T-helper 1 cell treated with Interleukin-12 subunit alpha and Interleukin-12 subunit beta and Interleukin-4 antibody, amounts not matched to agents 30 μg/mL and 1 μg/mL, for 36 hours (primary cell): ENCODE measurements at regions not wholly inside any gene's neighbourhood (a gene's known extent, or its start where the extent isn't known, plus 50 kb on each side); places are given as distances from the start of the nearest gene placed in this dataset.
"Not testable (repeated sequence)": the region's sequence is repeated elsewhere in the genome, so short reads cannot be mapped to it uniquely, and the experiment has no call there.

Experiments used
- H3K27ac Mint-ChIP-seq: one replicate; pipeline ENCODE4 v1.8.0; 2021; ENCODE audit warnings: mild to moderate bottlenecking, mixed read lengths
- H3K27me3 Mint-ChIP-seq: one replicate; pipeline ENCODE4 v1.8.0; 2021; ENCODE audit warnings: low read depth, mixed read lengths
- H3K36me3 Mint-ChIP-seq: one replicate; pipeline ENCODE4 v1.8.0; 2021; ENCODE audit warnings: low read depth, mixed read lengths
- H3K4me1 Mint-ChIP-seq: one replicate; pipeline ENCODE4 v1.8.0; 2021; ENCODE audit warnings: low read depth, mixed read lengths
- H3K4me3 Mint-ChIP-seq: one replicate; pipeline ENCODE4 v1.8.0; 2021; ENCODE audit warnings: mild to moderate bottlenecking, moderate library complexity, mixed read lengths
- H3K9me3 Mint-ChIP-seq: one replicate; pipeline ENCODE4 v1.8.0; 2021; ENCODE audit warnings: mixed read lengths

DNA sequence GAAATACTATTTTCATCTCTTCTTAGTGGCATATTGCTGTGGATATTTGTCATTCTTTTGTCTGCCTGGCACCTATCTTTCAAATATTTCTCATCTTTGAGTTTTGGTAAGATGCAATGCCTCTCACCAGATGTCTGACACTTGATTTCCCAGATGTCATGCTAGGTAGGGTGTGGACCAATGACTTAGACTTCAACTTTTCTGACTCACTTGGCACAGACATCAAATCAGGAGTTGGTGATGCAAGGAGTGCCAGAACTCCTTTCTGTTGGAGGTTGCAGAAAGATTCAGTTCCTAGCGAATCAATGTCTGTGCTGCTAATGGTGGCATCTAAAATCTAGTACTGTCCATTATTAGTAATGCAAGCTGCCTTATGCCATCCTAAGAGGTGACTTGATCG lies 216.9 kb upstream of the FERD3L start:
- H3K4me1 Mint-ChIP-seq: no peaks in the 10 kb centered on the region
- no peak overlapping the region for H3K27ac Mint-ChIP-seq
- no peaks in the 10 kb centered on the region for H3K27me3 Mint-ChIP-seq
- no peak overlapping the region for H3K4me3 Mint-ChIP-seq
- H3K9me3 Mint-ChIP-seq: no peaks in the 10 kb centered on the region
- H3K36me3 Mint-ChIP-seq: no peaks in the 10 kb centered on the region

DNA sequence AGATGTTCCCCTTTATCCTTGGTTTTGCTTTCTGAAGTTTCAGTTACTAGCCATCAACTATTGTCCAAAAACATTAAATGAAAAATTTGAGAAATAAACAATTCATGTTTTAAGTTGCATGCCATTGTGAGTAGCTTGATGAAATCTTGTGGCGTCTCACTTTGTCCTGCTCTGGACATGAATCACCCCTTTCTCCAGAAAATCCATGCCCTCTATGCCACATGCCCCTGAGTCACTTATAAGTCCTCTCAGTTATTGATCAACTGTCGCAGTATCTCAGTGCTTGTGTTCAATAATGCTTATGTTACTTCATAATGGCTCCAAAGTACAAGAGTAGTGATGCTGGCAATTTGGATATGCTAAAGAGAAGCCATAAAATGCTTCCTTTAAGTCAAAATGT lies 208.0 kb upstream of the FERD3L start:
- Mint-ChIP-seq H3K4me1 (no peaks in the 10 kb centered on the region), H3K9me3 (no peaks in the 10 kb centered on the region), H3K4me3 (no peak overlapping the region), H3K27me3 (no peaks in the 10 kb centered on the region), H3K27ac (no peak overlapping the region), H3K36me3 (no peaks in the 10 kb centered on the region)

GRCh38 chr7:19352305-19352695 lies 207.1 kb upstream of the FERD3L start:
- Mint-ChIP-seq H3K4me3 (no peak overlapping the region), H3K9me3 (no peaks in the 10 kb centered on the region), H3K27me3 (no peaks in the 10 kb centered on the region), H3K36me3 (no peaks in the 10 kb centered on the region), H3K27ac (no peak overlapping the region), H3K4me1 (no peaks in the 10 kb centered on the region)

DNA sequence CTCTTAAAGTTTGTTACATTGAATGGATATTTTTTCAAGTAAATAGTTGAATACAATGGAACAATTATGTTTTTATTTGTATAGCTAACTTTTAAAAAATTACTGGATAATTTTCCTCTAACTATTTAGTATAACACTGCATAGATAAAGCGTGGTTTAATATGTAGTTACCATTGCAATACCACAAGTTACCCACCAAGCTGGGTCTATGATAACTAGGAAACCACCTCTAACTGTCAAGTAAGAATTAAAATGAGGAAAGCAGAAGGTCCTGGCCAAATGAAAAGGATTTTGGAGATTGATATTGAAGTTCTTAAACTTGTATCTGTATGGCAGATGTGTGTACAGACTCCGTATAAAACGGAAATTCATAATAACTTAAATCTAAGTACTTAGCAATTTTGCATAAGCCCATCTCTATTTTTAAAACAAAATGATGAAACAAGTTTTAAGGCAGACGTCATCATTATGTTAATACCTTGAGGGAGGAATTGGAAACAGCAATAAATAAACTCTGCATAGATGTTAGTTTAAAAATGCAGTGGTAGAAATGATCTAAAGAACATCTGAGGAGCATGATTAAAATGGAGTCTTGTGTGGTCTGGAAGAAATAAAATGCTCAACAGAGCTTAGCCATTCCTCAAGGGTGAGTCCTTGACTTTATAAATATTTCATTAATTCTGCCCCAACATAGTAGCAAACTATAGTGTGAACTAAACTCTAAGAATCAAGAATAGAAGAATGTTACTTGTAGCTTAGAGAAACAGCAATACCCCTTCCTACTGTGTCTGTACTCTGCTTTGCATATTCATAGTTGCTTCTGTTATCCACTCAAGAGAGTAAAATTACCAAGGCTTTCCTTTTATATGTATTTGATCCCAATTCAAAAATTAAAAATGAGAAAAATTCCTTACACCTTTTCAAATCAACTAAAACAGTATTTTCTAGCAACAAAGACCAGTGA lies 206.4 kb upstream of the FERD3L start:
- no peaks in the 10 kb centered on the region for H3K4me1 Mint-ChIP-seq
- no peaks in the 10 kb centered on the region for H3K36me3 Mint-ChIP-seq
- H3K27me3 Mint-ChIP-seq: no peaks in the 10 kb centered on the region
- no peak overlapping the region for H3K4me3 Mint-ChIP-seq
- no peaks in the 10 kb centered on the region for H3K9me3 Mint-ChIP-seq
- no peak overlapping the region for H3K27ac Mint-ChIP-seq

DNA sequence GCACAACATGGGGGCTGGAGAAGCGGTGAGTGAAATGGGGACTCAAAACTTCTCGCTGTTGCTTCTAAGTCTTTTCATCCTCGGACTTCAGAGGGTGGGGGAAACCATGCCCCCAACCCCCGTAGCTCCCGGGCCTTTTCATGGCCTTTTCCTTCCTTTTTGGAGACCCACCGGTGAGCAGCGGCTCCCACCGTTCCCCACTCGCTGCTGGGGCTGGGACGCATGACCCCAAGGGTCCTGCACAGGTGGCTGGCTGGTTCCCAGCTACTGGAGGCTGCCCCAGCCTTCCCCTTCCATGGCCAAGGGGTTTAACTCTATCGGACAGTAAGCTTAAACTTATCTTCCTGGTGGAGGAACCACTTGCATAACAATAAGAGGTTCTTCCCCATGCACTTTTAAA lies 194.3 kb upstream of the FERD3L start:
- Mint-ChIP-seq H3K36me3 (no peaks in the 10 kb centered on the region), H3K27ac (no peak overlapping the region), H3K27me3 (no peaks in the 10 kb centered on the region), H3K4me3 (no peak overlapping the region), H3K4me1 (no peaks in the 10 kb centered on the region), H3K9me3 (no peaks in the 10 kb centered on the region)

DNA sequence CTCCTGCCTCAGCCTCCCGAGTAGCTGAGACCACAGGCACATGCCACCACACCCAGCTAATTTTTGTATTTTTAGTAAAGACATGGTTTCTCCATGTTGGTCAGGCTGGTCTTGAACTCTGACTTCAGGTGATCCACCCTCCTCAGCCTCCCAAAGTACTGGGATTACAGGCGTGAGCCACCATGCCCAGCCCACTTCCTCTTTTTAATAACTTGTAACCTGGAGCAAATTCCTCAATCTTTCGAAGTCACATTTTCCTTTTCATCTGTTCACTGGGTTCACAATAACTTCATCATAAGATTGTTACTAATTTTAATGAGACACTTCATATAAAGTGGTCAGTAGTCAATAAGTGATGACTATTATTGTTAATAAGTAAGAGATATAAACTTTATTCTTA lies 193.3 kb upstream of the FERD3L start:
- not testable (repeated sequence) for H3K9me3 Mint-ChIP-seq, H3K4me3 Mint-ChIP-seq, H3K27me3 Mint-ChIP-seq, H3K27ac Mint-ChIP-seq, H3K4me1 Mint-ChIP-seq, H3K36me3 Mint-ChIP-seq

GRCh38 chr7:19336836-19337383 lies 191.7 kb upstream of the FERD3L start:
- no peaks in the 10 kb centered on the region for H3K36me3 Mint-ChIP-seq
- H3K4me3 Mint-ChIP-seq: no peak overlapping the region
- no peaks in the 10 kb centered on the region for H3K9me3 Mint-ChIP-seq
- H3K4me1 Mint-ChIP-seq: no peaks in the 10 kb centered on the region
- no peak overlapping the region for H3K27ac Mint-ChIP-seq
- H3K27me3 Mint-ChIP-seq: no peaks in the 10 kb centered on the region

GRCh38 chr7:19333706-19334105 lies 188.5 kb upstream of the FERD3L start:
- Mint-ChIP-seq H3K36me3 (no peaks in the 10 kb centered on the region), H3K27ac (peak overlapping the region; percentile 33), H3K4me1 (no peaks in the 10 kb centered on the region), H3K27me3 (no peaks in the 10 kb centered on the region), H3K4me3 (no peak overlapping the region), H3K9me3 (no peaks in the 10 kb centered on the region)

DNA sequence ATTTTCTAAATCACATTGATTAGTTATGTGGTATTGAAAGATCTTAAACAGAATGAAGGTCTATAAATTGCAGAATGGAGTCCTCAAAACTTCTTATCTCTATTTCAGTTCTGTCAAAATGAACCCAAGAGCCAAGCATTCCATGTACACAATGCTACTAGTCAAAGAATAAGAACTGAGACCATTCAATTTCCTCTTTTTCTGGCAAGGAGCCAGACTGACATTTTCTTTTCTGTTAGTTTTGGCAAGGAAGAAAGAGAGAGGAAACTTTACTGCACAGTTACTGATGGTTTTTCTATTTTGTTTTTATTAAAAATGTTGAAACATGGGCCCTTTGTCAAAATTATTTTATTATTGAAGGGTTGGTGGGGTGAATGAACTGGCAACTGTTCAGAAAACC lies 181.8 kb upstream of the FERD3L start:
- no peak overlapping the region for H3K27ac Mint-ChIP-seq
- H3K36me3 Mint-ChIP-seq: no peaks in the 10 kb centered on the region
- H3K4me3 Mint-ChIP-seq: no peak overlapping the region
- no peaks in the 10 kb centered on the region for H3K4me1 Mint-ChIP-seq
- no peaks in the 10 kb centered on the region for H3K9me3 Mint-ChIP-seq
- no peaks in the 10 kb centered on the region for H3K27me3 Mint-ChIP-seq

- Mint-ChIP-seq H3K4me1 (no peaks in the 10 kb centered on the region), H3K27me3 (no peaks in the 10 kb centered on the region), H3K36me3 (no peaks in the 10 kb centered on the region), H3K27ac (no peak overlapping the region), H3K9me3 (no peaks in the 10 kb centered on the region), H3K4me3 (no peak overlapping the region)
Observed at GRCh38 chr7:19322002-19322401, 176.8 kb upstream of the FERD3L start.

GRCh38 chr7:19318287-19318686 lies 173.1 kb upstream of the FERD3L start:
- no peaks in the 10 kb centered on the region for H3K4me1 Mint-ChIP-seq
- no peak overlapping the region for H3K27ac Mint-ChIP-seq
- H3K9me3 Mint-ChIP-seq: no peaks in the 10 kb centered on the region
- no peaks in the 10 kb centered on the region for H3K27me3 Mint-ChIP-seq
- H3K36me3 Mint-ChIP-seq: no peaks in the 10 kb centered on the region
- H3K4me3 Mint-ChIP-seq: no peak overlapping the region

GRCh38 chr7:19317461-19317860 lies 172.2 kb upstream of the FERD3L start:
- Mint-ChIP-seq H3K27me3 (no peaks in the 10 kb centered on the region), H3K4me1 (no peaks in the 10 kb centered on the region), H3K36me3 (no peaks in the 10 kb centered on the region), H3K27ac (no peak overlapping the region), H3K4me3 (no peak overlapping the region), H3K9me3 (no peaks in the 10 kb centered on the region)

GRCh38 chr7:19312416-19312815 lies 167.2 kb upstream of the FERD3L start:
- no peak overlapping the region for H3K27ac Mint-ChIP-seq
- no peaks in the 10 kb centered on the region for H3K4me1 Mint-ChIP-seq
- H3K9me3 Mint-ChIP-seq: no peaks in the 10 kb centered on the region
- no peak overlapping the region for H3K4me3 Mint-ChIP-seq
- H3K36me3 Mint-ChIP-seq: no peaks in the 10 kb centered on the region
- no peaks in the 10 kb centered on the region for H3K27me3 Mint-ChIP-seq

DNA sequence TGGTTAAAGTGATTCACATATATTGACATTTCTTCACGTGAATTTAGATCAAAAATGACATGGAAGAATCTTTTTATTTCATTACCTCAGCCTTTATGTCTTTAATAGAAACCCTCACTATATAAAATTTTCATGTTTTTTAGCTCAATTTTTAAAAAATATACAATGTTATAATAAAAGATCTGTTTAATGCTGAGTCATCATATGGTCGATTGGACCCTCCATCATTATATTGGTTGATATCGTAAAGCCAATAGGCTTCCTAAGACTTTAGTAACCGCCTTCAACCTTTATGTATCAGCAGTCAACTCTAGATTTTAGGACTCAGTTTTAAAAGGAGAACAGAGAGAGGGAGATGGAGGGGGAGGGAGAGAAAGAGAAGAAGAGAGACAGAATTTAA lies 162.3 kb upstream of the FERD3L start:
- Mint-ChIP-seq H3K27ac (no peak overlapping the region), H3K27me3 (no peaks in the 10 kb centered on the region), H3K4me1 (no peaks in the 10 kb centered on the region), H3K36me3 (no peaks in the 10 kb centered on the region), H3K4me3 (no peak overlapping the region), H3K9me3 (no peaks in the 10 kb centered on the region)

- Mint-ChIP-seq H3K4me1 (no peaks in the 10 kb centered on the region), H3K36me3 (no peaks in the 10 kb centered on the region), H3K27ac (no peak overlapping the region), H3K4me3 (no peak overlapping the region), H3K27me3 (no peaks in the 10 kb centered on the region), H3K9me3 (no peaks in the 10 kb centered on the region)
Observed at GRCh38 chr7:19305698-19306097, 160.5 kb upstream of the FERD3L start.
